HG03442 (cell line): ENCODE measurements at regions not wholly inside any gene's neighbourhood (a gene's known extent, or its start where the extent isn't known, plus 50 kb on each side); places are given as distances from the start of the nearest gene placed in this dataset.

ENCODE experiments used
- ATAC-seq: cut with Tn5 transposase; IDR thresholded peaks from one replicate; pipeline ENCODE4 v1.9.1; 2021; ENCODE audit warnings: mild to moderate bottlenecking, moderate library complexity; ENCODE audit not compliant: unreplicated experiment

DNA sequence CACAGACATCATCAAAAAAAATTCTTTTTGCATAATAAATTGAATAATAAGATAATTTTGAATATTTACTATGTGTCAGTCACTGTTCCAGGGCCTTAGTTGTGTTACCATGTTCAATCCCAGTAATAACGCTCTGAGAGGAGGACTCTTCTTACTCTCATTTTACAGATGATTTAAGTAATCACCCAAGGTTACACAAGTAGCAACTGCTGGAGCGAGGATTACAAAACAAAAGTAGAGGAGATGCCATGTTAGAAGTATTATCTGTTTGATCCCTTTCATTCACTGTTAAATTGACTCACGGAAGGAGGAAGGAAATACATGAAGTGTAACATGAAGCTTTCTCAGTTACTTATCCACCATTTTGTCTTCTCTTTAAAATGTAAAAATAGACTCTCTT, 412.8 kb downstream of the NFIB start:
- no peak for ATAC-seq

DNA sequence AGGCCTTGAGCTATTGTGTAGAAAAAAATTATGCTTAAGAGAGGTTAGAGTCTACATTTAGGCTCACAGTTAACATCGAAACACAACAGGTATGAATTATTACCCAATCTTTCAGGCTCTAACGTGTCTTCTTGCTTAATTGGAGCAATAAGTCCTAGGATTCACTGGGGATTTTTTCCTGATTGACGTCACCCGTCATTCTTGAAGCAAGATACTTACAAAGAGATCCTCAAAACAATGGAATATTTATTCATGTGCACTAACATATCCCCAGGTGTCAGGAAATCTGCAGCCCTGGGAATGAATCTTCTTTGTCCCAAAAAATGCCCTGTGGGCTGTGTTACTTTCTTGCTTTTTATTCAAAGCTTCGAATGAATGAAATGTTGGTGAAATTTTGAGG, 413.5 kb downstream of the NFIB start:
- no peak for ATAC-seq

DNA sequence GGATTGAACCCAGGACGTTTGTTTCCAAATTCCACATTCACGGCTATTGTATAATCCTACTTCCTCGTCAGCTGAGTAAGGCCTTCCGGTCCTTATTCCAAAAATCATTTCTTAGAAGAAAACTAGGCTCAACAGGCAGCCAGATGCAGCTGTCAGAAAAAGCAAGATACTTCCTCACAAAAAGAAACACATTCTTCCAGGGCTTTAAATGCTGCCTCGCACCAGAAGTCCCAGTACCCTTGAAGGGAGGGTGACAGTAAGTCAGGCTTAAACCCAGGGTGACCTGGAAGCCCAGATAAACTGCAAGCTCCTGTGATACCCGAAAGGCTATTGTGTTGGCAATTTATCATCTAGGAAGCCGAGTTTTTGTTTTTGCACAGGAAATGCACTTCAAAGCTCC, 414.0 kb downstream of the NFIB start:
- no peak for ATAC-seq

DNA sequence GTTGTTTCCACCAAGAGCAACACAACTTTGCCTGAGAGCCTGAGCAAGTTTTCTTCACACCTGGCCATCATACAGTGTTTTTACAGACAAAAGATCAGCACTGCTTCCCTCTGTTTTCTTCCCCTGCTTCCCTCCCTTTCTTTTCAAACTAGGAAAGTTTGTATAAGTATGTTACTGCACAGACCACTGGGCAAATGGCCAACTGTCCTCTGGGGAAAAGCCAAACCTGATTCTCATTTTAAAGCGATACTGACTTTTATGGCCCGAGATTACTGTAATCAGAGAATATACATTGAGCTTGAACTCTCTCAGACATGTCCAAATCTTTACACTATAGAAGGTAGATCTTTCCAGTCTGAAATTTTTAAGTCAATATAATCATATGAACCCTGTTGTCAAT, 415.0 kb downstream of the NFIB start:
- no peak for ATAC-seq

DNA sequence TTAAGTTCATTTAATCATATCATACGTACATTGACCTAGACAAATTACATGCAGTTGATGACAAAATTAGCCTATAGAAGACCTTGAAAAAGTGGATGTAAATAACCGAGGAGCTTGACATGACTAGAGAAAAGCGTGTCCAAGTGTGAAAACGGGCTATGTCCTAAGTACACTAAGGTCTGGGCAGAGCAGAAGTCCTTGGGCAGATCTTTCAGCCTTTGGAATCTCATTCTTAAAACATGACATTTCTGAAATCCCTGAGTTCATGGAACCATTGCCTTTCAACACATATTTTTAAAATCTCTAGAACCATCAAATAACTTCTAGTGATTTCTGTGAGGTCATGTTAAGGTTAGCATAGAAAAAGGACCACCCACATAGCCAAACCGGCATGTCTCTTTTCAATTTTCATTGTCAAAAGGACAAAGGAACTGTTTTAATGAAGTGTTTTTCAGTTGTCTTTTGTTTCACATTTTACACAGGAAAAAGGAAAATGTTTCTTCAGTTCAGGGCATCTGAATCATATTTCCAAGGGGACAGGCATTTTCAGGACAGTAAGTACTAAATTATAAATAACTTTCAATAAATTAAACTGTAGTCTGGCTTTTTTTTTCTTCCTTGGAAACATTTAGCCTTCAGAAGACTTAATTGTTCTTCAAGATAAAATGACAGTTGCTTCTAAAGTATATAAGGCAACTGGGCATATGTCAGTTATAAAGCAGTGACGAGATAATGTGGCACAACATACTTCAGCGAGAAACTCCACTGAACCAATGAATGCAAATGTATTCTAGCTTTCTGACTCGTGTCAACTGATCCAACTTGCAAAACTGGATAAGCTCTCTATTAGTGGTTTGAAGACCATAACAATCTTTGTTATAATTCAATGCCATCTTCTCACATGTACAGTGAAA, 416.8 kb downstream of the NFIB start:
- ATAC-seq, result no peak

DNA sequence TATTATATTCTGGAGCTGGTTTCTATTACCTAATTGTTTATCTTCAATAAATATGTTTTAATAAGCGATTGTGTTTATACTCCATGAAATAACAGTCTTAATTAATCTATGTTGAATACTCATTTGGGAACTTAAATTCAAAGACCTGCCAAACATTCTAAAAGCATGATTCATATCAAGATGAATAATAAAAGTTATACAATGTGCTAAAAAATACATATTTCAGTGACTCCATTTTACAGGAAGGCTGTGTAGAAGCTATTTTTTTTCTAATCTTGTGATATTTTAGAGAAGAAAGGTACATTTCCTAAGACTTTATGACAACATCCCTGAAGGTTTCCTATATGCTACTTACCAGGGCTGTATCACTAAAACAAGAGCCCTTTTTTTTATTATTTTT, 417.9 kb downstream of the NFIB start:
- ATAC-seq, result no peak

DNA sequence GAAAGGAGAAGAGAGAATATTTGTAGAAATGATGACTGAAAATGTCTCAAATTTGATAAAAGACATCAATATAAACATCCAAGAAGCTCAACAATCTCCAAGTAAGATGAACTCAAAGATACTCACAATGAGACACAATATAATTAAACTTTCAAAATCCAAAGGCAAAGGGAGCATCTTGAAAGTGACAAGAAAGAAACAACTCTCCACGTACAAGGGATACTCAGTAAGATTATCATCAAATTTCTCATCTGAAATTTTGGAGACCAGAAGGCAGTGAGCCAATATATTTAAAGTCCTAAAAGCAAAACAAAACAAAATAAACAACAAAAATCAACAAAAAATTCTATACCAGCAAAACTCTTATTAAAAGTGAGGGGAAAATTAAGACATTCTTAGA, 428.7 kb downstream of the NFIB start:
- no peak for ATAC-seq

DNA sequence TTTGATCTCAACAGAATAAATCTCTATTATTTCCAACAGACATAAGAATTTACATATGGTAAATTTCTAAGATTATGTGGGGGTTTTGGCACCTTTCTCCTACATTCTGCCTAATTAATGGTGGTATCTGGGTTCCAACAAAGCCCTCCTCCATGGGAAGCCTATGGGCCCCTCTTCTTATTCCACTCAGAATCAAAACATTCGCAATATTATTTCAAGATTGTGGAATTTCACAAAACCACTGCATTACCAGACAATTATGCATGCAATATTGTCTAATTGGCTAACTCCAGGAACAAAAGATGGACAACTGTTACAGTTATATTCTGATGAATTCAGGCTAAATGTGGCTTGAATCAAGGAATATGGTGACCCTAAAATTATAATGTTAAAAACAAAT, 434.0 kb downstream of the NFIB start:
- no peak for ATAC-seq

DNA sequence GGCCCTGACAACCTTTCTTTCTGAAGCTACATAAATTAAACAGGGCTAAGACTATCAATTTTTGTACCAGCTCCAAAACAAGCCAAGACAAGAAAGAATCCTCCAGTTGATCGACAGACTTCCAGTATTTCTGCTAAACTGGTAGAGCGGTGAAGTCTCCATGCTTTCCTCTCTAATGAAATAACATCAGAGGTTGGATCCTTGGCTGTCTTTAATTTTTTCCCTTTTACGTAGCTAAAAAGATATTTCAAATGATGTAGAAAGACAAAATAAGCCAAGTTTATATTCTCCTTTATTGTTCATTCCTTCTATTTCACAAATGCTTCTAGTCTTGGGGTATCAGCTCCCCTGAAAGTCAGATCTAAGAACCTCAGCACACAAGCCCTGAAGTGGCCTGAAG, 434.9 kb downstream of the NFIB start:
- ATAC-seq, result no peak

DNA sequence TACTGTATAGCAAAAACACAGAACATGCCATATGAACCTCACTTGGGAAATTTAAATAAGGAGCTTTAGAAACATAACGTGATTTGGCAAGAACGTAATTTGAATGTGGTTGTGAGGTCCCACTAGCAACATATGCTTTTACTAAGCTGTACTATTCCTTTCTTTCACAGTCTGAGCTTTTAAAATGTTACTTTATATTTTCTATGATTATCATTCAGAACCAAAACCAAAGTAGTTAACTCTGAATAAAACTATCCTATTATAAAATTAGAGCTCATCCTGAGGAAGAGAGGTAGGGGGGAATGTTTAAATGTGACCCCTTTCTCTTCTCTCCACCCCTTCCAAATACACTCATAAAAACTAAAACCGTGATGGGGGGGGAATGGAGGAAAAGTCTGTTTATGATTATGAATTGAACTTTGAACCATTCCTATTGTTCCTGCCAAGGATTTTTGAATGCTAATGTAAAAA, 435.7 kb downstream of the NFIB start:
- no peak for ATAC-seq

DNA sequence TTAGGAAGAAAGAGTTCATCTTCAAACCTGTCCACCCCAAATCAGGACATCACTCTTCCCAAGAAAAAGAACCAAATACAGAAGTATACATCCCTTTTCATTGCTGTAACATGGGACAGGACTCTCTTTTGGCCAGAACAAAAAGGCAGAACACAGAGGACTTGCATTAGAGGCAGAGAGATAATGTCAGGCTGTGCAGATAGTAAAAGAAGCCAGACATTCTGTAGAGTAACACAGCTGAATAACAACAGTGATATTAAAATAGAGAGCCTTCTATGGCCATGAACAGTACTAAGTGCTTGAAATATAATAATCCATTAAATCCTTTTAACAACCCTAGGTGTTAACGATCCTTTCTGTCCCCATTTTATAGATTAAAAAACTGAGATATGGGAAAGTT, 437.2 kb downstream of the NFIB start:
- ATAC-seq, result no peak

DNA sequence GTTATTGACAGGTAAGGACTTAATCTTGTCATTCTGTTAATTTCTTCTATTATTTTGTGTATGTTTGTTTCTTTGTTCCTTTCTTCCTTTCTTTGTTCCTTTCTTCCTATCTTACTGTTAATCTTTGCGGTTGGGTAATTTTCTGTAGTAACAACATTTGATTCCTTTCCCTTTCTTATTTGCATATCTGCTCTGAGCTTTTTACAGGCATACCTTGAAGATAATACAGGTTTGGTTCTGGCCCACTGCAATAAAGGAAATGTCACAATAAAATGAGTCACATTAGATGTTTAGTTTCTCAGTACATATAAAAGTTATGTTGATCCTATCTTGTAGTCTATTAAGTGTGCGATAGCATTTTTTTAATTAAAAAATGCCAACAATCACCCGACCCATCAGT, 440.7 kb downstream of the NFIB start:
- no peak for ATAC-seq

DNA sequence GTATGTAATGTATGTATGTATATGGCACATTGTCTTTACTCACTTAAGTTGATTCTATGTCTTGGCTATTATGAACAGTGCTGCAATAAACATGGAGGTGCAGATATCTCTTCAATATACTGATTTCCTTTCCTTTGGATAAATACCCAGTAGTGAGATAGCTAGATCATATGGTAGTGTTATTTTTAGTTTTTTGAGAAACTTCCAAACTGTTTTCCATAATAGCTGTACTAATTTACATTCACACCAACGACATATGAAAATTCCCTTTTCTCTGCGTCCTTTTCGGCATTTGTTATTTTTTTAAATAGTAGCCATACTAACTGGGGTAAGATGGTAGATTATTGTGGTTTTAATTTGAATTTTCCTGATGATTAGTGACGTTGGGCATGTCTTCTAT, 445.6 kb downstream of the NFIB start:
- no peak for ATAC-seq

DNA sequence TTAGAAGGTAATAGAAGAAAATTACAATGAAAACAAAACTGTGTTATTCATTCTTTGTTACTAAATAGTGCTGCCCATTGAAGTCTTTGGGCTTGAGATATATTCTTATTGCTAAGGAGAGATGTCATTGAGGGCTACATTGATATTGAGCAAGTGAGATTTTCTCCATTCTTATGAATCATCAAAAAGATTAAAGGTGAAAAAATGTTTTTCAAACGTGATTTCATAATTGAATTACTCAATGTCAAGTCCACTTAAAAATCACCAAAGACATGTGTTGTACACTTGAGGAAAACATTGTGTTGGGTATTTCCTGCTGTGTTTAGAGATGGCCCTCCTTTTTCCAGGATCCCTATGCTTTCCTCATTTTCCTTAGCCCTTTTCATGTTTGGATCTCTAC, 448.1 kb downstream of the NFIB start:
- ATAC-seq, result no peak

DNA sequence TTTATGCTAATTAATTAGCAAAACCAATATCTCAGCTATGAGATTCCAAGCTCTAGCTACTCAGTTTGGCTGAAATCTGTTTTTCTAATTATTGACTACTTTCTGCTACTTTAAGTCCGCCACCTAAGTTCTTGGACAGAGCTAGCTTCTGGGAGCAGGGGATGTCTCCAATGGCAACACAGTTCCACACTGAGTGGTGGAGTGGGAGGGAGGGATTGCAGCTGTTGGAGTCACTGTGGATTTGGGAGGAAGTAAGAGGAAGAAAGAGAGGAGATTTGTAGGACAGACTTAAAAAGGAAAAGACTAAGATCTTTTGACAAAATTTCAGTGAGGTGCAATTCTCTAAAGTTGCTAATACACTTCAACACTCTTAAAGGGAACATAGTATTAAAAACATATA, 450.8 kb downstream of the NFIB start:
- no peak for ATAC-seq

DNA sequence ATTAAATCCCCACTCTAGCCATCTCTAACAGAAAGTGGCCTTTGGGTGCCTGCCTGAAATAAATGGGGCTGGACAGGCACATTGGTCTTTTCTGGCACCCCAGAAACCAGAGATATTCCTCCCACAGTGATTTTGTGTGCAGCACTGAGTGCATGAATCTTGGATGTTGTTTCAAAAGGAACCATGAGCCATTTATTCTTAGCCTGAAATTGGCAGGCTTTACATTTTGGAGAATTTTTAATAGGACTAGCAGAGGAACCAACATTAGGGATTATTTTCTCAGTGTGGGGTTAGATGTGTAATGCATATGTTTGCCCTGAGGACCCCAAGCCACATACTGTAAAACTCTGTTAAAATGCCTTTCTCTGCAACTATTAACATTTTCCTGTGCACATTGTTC, 451.3 kb downstream of the NFIB start:
- ATAC-seq, result no peak

DNA sequence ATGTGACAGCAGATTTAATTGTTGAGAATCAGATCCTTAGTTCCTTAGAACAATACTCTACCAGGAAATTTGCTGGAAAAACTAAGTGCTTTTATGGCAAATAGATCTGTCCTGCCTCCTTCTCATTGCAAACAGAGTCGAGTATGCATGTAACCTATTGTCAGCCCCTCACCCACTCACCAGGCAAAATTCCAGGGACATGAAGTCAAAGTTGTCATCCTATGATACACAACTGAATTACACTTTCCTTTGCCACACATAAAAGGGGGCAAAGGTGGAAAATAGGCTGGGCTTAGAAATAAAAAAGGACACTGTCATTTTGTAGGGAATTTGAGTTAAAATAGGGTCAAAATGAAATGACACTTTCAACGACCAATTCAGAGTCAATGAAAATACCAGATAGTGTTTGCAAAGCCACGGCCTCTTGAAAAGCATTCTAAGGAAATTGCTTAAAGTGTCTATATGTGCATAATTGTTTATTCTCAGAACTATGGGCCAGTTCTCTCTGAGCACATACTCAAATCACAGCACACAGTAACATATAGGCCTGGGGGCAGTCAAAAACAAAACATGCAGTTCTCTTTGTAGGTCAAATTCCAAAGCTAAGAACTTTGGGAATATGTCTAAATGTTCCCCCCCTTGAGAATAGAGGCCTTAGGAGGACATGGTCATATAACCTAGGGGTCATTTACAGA, 452.8 kb downstream of the NFIB start:
- ATAC-seq, result no peak

DNA sequence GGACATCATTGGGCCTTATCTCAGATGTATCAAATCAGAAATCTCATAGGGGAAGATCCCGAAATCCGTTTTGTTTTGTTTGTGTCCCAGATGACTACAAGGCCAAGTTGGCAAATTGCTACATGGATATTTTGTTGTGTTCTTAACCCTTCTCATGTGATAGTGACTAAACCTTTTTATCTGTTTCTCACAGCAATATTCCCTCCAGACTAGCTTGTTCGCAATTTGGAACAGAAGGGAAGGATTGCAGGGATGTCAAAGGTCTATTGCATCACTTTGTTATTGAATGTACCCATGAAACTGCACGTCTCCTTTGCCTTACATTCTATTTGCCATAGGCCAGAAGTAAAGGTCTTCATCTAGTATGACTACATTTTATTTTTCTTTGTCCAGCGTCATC, 453.9 kb downstream of the NFIB start:
- ATAC-seq, result no peak

DNA sequence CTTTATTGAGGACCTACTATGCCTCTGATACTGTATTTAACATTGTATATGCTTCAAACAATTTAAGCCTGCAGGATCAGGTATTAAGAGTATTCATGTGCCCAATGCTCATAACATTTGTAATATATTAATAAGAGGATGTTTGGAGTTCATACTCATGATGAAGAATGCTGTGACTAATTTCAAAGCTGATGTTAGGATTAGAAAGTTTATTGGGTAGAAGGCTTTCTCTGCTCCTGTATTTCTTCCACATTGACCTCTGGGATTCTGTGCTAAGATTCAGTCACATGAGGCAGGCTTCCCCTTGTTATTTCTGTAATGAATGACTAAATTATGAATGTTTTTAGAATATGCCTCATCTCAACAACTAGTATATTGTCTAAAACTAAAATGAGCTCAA, 456.4 kb downstream of the NFIB start:
- no peak for ATAC-seq

DNA sequence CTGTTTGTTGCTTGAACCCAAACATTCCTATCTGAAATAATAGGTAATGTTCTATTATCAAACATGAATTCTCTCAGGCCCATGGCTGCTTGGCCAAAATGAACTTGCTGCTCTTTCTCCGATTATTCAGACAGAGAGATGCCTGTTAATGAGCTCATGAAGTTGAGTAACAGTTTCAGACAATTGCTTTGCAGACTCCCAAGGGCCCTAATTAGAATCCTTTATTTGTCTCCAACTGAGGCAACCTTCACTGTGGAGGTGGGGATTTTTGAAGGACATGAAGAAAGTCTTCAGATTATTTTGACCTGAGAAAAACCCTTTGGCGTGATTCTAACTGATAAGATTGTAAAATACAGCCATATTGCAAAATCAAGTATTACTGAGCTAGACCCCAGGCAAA, 466.7 kb downstream of the NFIB start:
- no peak for ATAC-seq

DNA sequence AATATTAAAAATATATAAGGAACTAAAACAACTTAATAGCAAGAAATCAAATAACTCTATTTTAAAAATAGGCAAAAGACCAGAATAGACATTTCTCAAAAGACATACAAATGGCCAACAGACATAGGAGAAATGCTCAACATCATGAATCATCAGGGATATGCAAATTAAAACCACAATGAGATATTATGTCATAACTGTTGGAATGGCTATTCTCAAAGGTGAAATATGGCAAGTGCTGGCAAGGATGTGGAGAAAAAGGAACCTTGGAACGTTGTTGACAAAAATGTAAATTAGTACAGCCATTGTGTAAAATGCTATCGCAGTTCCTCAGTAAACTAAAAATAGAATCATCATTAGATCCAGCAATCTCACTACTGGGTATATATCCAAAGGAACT, 468.5 kb downstream of the NFIB start:
- ATAC-seq, result no peak

DNA sequence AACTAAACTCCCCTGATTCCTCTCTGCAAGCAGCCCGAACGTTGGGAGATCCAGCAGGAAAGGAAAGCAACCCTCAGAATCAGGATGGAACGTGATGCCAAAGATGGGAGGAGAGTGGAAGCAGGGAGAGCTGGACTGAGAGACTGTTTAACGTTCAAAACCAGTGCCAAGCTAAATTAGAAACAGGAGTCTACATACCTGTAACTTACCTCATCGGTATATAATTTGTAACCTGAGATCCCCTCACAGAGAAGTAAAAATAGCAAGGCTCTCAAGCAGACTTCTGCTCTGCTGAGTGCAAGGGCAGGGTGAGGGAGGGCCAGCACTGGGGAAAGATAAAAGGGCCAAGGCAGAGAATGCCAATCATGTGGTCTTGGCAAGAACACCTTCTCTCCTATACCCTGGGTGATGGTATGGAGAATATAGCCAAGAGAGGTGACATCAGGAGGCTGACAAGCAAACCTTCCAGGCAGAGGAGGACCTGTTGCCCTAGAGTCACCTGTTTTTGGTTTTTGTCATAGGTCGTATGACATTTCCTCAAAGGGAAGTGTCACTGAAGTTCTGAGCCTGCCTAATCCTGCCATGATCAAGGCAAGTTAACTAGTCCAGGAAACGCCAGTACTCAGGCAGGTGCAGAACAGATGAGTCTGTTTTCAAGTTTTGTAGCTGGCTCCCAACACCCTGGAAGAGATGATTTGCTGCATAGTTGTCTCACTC, 472.0 kb downstream of the NFIB start:
- ATAC-seq, result no peak
